ENCODE measurements at regions not wholly inside any gene's neighbourhood (a gene's known extent, or its start where the extent isn't known, plus 50 kb on each side); places are given as distances from the start of the nearest gene placed in this dataset.

GRCh38 chr3:159158801-159159200 is 356.9 kb downstream of the MFSD1 start:
- H3K36me3 ChIP-seq (ENCODE audit: control insufficient read depth in 2 of 2, insufficient read depth in 2 of 2, low read length in 1 of 2) = no peaks in the 10 kb centered on the region
- H3K9me3 ChIP-seq (ENCODE audit: control insufficient read depth in 2 of 2, insufficient read depth in 1 of 2, low read length in 1 of 2) = no peaks in the 10 kb centered on the region
- H3K4me1 ChIP-seq (ENCODE audit: control insufficient read depth in 2 of 2, insufficient read depth in 2 of 2, low read length in 2 of 2) = no peaks in the 10 kb centered on the region
- H3K27me3 ChIP-seq (ENCODE audit: control insufficient read depth in 2 of 2, insufficient read depth in 1 of 2, low read length in 1 of 2) = no peaks in the 10 kb centered on the region
- H3K27ac ChIP-seq (ENCODE audit: low read depth in 1 of 2, low read length in 1 of 2) = no peak overlapping the region
- H3K4me3 ChIP-seq (ENCODE audit: low read length in 2 of 2) = no peak overlapping the region
- DNase-seq (ENCODE audit: low read depth in 6 of 9, low spot score in 9 of 9) = no peak

- no peaks in the 10 kb centered on the region for H3K9me3 ChIP-seq (ENCODE audit: control insufficient read depth in 2 of 2, insufficient read depth in 1 of 2, low read length in 1 of 2)
- no peak overlapping the region for H3K4me3 ChIP-seq (ENCODE audit: low read length in 2 of 2)
- no peaks in the 10 kb centered on the region for H3K36me3 ChIP-seq (ENCODE audit: control insufficient read depth in 2 of 2, insufficient read depth in 2 of 2, low read length in 1 of 2)
- WGBS = 83% methylated on average over 2 of the region's 2 CpGs
- H3K4me1 ChIP-seq (ENCODE audit: control insufficient read depth in 2 of 2, insufficient read depth in 2 of 2, low read length in 2 of 2) = no peaks in the 10 kb centered on the region
- H3K27me3 ChIP-seq (ENCODE audit: control insufficient read depth in 2 of 2, insufficient read depth in 1 of 2, low read length in 1 of 2) = no peaks in the 10 kb centered on the region
- H3K27ac ChIP-seq (ENCODE audit: low read depth in 1 of 2, low read length in 1 of 2) = no peak overlapping the region
- DNase-seq (ENCODE audit: low read depth in 6 of 9, low spot score in 9 of 9) = no peak
These were observed 357.7 kb downstream of the MFSD1 start for GRCh38 chr3:159159546-159159945.

DNA sequence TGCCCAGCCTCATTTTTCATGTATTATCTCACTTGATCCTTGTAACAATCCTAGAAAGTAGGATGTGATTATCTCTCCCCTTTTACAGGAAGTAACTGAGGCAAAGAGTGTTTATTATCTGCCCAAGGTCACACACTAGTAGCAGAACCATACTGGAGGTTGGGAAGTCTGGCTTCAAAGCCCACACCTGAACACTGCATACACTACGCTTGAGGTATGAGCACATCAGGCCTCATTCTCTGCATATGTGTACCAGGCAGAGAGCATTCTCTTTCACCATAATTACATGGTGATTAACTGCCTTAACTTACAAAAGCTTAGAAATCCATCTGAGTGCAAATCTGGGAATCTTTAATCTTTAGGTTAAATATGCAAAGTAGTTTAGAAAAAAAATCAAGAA is 361.8 kb downstream of the MFSD1 start:
- WGBS = 94% methylated on average over 1 of the region's 1 CpG
- no peak for DNase-seq (ENCODE audit: low read depth in 6 of 9, low spot score in 9 of 9)
- Histone ChIP-seq H3K9me3 (ENCODE audit: control insufficient read depth in 2 of 2, insufficient read depth in 1 of 2, low read length in 1 of 2) (no peaks in the 10 kb centered on the region), H3K36me3 (ENCODE audit: control insufficient read depth in 2 of 2, insufficient read depth in 2 of 2, low read length in 1 of 2) (no peaks in the 10 kb centered on the region), H3K27ac (ENCODE audit: low read depth in 1 of 2, low read length in 1 of 2) (no peak overlapping the region), H3K4me3 (ENCODE audit: low read length in 2 of 2) (no peak overlapping the region), H3K4me1 (ENCODE audit: control insufficient read depth in 2 of 2, insufficient read depth in 2 of 2, low read length in 2 of 2) (no peaks in the 10 kb centered on the region), H3K27me3 (ENCODE audit: control insufficient read depth in 2 of 2, insufficient read depth in 1 of 2, low read length in 1 of 2) (no peaks in the 10 kb centered on the region)

GRCh38 chr3:159165961-159166360 is 364.1 kb downstream of the MFSD1 start:
- DNase-seq (ENCODE audit: low read depth in 6 of 9, low spot score in 9 of 9) = no peak
- Histone ChIP-seq H3K9me3 (ENCODE audit: control insufficient read depth in 2 of 2, insufficient read depth in 1 of 2, low read length in 1 of 2) (no peaks in the 10 kb centered on the region), H3K27me3 (ENCODE audit: control insufficient read depth in 2 of 2, insufficient read depth in 1 of 2, low read length in 1 of 2) (no peaks in the 10 kb centered on the region), H3K4me3 (ENCODE audit: low read length in 2 of 2) (no peak overlapping the region), H3K4me1 (ENCODE audit: control insufficient read depth in 2 of 2, insufficient read depth in 2 of 2, low read length in 2 of 2) (no peaks in the 10 kb centered on the region), H3K27ac (ENCODE audit: low read depth in 1 of 2, low read length in 1 of 2) (no peak overlapping the region), H3K36me3 (ENCODE audit: control insufficient read depth in 2 of 2, insufficient read depth in 2 of 2, low read length in 1 of 2) (no peaks in the 10 kb centered on the region)
- WGBS = 77% methylated on average over 3 of the region's 3 CpGs

DNA sequence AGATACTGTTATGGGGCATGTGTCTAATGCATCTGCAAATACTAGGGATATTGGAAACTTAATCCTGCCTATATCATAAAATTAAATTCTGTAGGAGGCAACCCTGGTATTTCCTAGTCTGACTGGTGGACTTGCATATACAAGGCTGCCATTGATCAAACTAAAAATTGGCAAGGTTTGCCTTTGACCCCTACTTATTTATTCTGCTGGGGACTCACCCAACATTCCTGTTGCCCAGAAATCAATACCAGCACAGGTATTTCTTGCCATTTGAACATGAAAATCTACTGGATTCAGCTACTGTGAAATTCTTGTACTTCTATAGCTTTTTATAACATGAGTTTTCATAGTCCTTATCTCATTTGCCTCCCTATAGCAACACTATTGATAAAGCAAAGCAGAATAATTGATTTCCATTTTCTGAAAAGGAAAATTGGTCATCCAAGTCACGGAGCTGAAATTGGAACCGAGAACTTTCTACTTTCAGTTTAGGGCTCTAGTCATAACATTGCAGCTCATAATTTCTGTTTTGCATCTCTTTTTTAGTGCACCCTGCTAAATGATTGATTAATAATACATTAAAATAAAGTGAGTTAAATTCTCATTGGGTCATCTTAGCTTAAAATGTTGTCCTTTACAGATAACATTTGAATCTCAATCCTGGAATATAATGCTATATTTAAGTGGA is 365.2 kb downstream of the MFSD1 start:
- no peaks in the 10 kb centered on the region for H3K36me3 ChIP-seq (ENCODE audit: control insufficient read depth in 2 of 2, insufficient read depth in 2 of 2, low read length in 1 of 2)
- no peaks in the 10 kb centered on the region for H3K9me3 ChIP-seq (ENCODE audit: control insufficient read depth in 2 of 2, insufficient read depth in 1 of 2, low read length in 1 of 2)
- no peaks in the 10 kb centered on the region for H3K27me3 ChIP-seq (ENCODE audit: control insufficient read depth in 2 of 2, insufficient read depth in 1 of 2, low read length in 1 of 2)
- WGBS = 97% methylated on average over 2 of the region's 2 CpGs
- no peak for DNase-seq (ENCODE audit: low read depth in 6 of 9, low spot score in 9 of 9)
- H3K27ac ChIP-seq (ENCODE audit: low read depth in 1 of 2, low read length in 1 of 2) = no peak overlapping the region
- H3K4me1 ChIP-seq (ENCODE audit: control insufficient read depth in 2 of 2, insufficient read depth in 2 of 2, low read length in 2 of 2) = no peaks in the 10 kb centered on the region
- H3K4me3 ChIP-seq (ENCODE audit: low read length in 2 of 2) = no peak overlapping the region

- H3K4me1 ChIP-seq (ENCODE audit: control insufficient read depth in 2 of 2, insufficient read depth in 2 of 2, low read length in 2 of 2) = no peaks in the 10 kb centered on the region
- no peaks in the 10 kb centered on the region for H3K36me3 ChIP-seq (ENCODE audit: control insufficient read depth in 2 of 2, insufficient read depth in 2 of 2, low read length in 1 of 2)
- no peak overlapping the region for H3K4me3 ChIP-seq (ENCODE audit: low read length in 2 of 2)
- H3K27ac ChIP-seq (ENCODE audit: low read depth in 1 of 2, low read length in 1 of 2) = no peak overlapping the region
- no peak for DNase-seq (ENCODE audit: low read depth in 6 of 9, low spot score in 9 of 9)
- H3K9me3 ChIP-seq (ENCODE audit: control insufficient read depth in 2 of 2, insufficient read depth in 1 of 2, low read length in 1 of 2) = no peaks in the 10 kb centered on the region
- no peaks in the 10 kb centered on the region for H3K27me3 ChIP-seq (ENCODE audit: control insufficient read depth in 2 of 2, insufficient read depth in 1 of 2, low read length in 1 of 2)
- WGBS = 99% methylated on average over 1 of the region's 1 CpG
These were observed 366.9 kb downstream of the MFSD1 start for GRCh38 chr3:159168788-159169187.

DNA sequence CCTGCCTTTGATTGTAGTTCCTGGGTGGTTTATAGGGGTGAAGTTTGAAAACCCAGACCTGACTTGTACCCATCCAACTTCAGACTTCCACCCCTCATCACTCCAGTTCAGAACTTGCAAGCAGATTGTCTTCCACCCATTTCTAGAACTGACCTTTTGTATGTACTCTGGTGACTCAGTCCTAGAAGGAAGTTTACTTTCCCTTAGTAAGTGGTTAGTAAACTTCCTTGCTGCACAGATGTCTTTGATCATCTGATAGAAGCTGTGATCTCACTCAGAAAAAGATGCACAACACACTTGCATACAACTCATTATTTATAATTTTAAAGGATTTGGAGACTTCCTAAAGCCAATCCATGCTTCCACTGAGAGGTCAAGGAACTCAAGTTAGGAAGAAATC is 368.0 kb downstream of the MFSD1 start:
- Histone ChIP-seq H3K4me1 (ENCODE audit: control insufficient read depth in 2 of 2, insufficient read depth in 2 of 2, low read length in 2 of 2) (no peaks in the 10 kb centered on the region), H3K27ac (ENCODE audit: low read depth in 1 of 2, low read length in 1 of 2) (no peak overlapping the region), H3K4me3 (ENCODE audit: low read length in 2 of 2) (no peak overlapping the region), H3K9me3 (ENCODE audit: control insufficient read depth in 2 of 2, insufficient read depth in 1 of 2, low read length in 1 of 2) (no peaks in the 10 kb centered on the region), H3K36me3 (ENCODE audit: control insufficient read depth in 2 of 2, insufficient read depth in 2 of 2, low read length in 1 of 2) (no peaks in the 10 kb centered on the region), H3K27me3 (ENCODE audit: control insufficient read depth in 2 of 2, insufficient read depth in 1 of 2, low read length in 1 of 2) (no peaks in the 10 kb centered on the region)
- no peak for DNase-seq (ENCODE audit: low read depth in 6 of 9, low spot score in 9 of 9)

DNA sequence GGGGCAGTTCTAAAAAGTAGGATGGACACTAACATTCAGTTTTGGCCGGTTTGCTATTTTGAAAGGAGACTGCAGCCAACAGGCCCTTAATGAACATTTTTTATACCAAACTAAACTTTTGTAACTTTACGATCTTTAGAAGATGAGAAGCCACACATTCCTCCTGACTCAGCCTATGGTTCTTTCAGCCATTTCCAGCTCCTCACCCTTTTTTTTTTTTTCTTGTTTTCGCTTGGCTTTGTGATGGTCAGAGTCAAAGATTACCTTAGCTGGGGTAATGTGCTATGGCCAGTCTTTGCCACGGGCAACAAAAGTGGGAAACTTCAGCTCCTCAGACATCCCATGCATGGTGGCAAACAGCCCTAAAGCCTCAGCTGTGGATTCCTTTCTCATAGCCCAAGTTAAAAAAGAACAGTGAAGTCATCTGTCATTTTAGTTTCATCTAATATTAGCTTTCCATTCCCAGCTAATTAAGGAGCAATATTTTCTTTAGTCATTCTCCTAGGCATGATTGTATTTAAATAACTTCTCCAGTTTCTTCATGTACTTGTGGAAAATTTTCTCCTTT is 368.7 kb downstream of the MFSD1 start:
- H3K27ac ChIP-seq (ENCODE audit: low read depth in 1 of 2, low read length in 1 of 2) = no peak overlapping the region
- H3K27me3 ChIP-seq (ENCODE audit: control insufficient read depth in 2 of 2, insufficient read depth in 1 of 2, low read length in 1 of 2) = no peaks in the 10 kb centered on the region
- 88% methylated on average over 4 of the region's 4 CpGs for WGBS
- H3K36me3 ChIP-seq (ENCODE audit: control insufficient read depth in 2 of 2, insufficient read depth in 2 of 2, low read length in 1 of 2) = no peaks in the 10 kb centered on the region
- H3K4me3 ChIP-seq (ENCODE audit: low read length in 2 of 2) = no peak overlapping the region
- no peaks in the 10 kb centered on the region for H3K9me3 ChIP-seq (ENCODE audit: control insufficient read depth in 2 of 2, insufficient read depth in 1 of 2, low read length in 1 of 2)
- H3K4me1 ChIP-seq (ENCODE audit: control insufficient read depth in 2 of 2, insufficient read depth in 2 of 2, low read length in 2 of 2) = no peaks in the 10 kb centered on the region
- DNase-seq (ENCODE audit: low read depth in 6 of 9, low spot score in 9 of 9) = no peak

DNA sequence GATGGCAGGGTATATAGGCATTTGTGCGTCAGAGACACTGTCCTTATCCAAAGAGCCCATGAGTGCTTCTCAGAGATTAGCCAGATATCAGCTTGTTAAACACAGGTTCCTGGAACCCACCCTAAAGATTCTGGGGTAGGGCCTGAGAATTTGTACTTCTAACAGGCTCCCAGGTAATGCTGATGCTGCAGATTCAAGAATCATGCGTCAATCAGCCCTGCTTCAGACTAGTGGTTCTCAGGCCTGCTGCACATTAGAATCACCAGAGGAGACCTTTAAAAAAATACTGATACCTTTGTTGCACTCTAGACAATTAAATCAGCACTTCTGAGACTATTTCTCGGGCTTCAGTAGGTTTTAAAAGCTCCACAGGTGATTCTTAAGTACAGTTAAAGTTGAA is 369.5 kb downstream of the MFSD1 start:
- Histone ChIP-seq H3K4me3 (ENCODE audit: low read length in 2 of 2) (no peak overlapping the region), H3K4me1 (ENCODE audit: control insufficient read depth in 2 of 2, insufficient read depth in 2 of 2, low read length in 2 of 2) (no peaks in the 10 kb centered on the region), H3K27me3 (ENCODE audit: control insufficient read depth in 2 of 2, insufficient read depth in 1 of 2, low read length in 1 of 2) (no peaks in the 10 kb centered on the region), H3K36me3 (ENCODE audit: control insufficient read depth in 2 of 2, insufficient read depth in 2 of 2, low read length in 1 of 2) (no peaks in the 10 kb centered on the region), H3K9me3 (ENCODE audit: control insufficient read depth in 2 of 2, insufficient read depth in 1 of 2, low read length in 1 of 2) (no peaks in the 10 kb centered on the region), H3K27ac (ENCODE audit: low read depth in 1 of 2, low read length in 1 of 2) (no peak overlapping the region)
- no peak for DNase-seq (ENCODE audit: low read depth in 6 of 9, low spot score in 9 of 9)
- 77% methylated on average over 3 of the region's 3 CpGs for WGBS

All from thymus (tissue), 11 donors.